Left kidney (tissue), 1 donor: ENCODE measurements at regions not wholly inside any gene's neighbourhood (a gene's known extent, or its start where the extent isn't known, plus 50 kb on each side); places are given as distances from the start of the nearest gene placed in this dataset.

Experiments used
- DNase-seq: peaks from one replicate; pipeline ENCODE4 v3.0.0-alpha.2; 2013

DNA sequence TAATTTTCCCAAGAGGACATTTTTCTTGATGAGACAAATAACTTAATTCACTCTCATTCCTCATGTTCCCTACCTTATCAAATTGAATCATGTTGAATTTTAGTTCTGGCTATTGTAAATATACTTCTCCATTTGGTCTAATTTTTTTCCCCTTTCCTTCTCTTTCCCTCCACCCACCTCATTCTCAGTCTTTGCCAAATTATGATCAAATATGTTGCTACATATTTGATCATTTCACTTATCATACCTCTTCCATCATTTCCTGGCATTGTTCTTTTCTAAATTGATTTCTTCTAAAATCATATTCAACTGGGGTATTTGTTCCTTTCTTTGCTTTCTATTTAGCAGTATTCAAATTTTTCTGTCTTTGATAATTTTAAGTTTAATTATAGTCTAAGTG lies 52.3 kb downstream of the HDGFL1 start:
- DNase-seq = no peak

DNA sequence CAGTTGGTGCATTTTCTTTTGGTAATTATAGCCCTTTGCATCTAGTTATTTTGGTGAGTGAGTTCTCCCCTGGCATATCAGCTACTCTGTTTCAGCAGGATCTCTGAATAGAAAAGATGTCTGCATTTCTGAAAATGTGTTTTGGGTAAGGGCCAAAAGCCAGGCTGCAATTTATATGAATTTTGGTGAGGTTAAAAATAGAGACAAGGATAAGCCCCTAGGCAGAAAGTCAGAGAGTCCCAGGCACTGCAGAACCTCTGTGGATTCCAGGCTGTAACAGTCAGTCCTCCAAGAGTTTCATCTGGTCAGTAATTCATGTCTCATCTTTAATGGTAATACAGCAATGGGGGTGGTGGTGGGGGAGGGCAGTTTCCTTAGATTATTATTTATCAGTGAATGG lies 53.0 kb downstream of the HDGFL1 start:
- DNase-seq = no peak

- no peak for DNase-seq
Measured at GRCh38 chr6:22622813-22623212, 53.4 kb downstream of the HDGFL1 start.

DNA sequence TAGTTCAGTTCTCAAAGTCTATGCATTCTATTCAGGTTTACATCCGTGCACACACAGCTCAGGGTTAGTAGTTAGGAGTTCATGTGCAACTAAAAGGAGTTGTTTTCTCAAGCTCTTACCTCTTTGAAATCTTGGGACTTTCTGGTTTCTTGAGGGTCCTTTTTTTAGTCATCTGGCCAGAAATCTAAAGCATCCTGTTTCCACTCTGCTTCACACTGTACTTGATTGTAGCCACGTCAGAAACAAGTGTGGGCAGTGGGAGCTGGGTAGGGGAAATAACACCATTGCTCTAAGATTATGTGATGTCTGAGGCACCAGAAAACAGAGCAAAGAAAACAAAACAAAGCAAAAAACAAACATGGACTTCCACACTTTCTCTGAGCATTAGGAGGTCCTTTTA lies 58.3 kb downstream of the HDGFL1 start:
- no peak for DNase-seq

DNA sequence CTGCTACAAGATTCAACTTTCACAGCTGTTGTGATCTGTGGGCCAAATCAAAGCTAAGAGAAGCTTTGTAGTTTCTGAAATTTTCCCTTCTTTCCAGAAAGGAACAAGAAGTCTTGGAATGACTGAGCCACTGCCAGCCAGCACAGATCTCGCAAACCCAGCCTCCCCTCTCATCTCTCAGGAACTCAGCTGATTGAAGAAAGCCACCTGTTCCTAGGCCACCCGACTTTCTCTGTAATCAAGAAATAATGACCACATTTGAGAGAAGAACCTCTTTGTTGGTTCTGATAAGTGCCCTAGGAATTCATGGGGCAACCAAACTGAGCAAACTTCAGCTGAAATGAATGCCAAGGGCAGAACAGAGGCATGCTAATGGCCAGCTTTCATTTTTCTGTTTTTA lies 61.7 kb downstream of the HDGFL1 start:
- no peak for DNase-seq

- DNase-seq = no peak
Measured at GRCh38 chr6:22632581-22633145, 63.3 kb downstream of the HDGFL1 start.

GRCh38 chr6:22636452-22636851 lies 67.1 kb downstream of the HDGFL1 start:
- DNase-seq = no peak

- no peak for DNase-seq
Measured at GRCh38 chr6:22637782-22638181, 68.4 kb downstream of the HDGFL1 start.

GRCh38 chr6:22638320-22638719 lies 69.0 kb downstream of the HDGFL1 start:
- no peak for DNase-seq

DNA sequence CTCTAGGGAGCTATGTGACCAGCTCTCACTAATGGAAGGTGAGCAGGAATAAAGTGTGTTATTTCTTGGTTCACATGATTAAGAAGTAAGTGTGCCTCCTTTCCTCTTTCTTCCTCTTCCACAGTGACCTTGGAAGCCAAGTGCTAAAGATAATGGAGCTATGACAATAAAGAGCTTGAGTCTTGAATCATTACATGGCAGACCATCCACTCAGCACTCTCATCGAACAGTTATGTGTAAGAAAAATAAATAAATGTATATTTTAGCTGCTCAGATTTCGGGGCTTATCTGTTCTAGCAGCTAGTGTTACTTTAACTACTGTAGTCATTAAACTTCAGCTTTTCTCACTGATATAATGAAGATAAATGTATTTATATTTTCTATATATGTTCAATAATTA lies 72.9 kb downstream of the HDGFL1 start:
- no peak for DNase-seq

- no peak for DNase-seq
Measured at GRCh38 chr6:22643780-22644179, 74.4 kb downstream of the HDGFL1 start.

DNA sequence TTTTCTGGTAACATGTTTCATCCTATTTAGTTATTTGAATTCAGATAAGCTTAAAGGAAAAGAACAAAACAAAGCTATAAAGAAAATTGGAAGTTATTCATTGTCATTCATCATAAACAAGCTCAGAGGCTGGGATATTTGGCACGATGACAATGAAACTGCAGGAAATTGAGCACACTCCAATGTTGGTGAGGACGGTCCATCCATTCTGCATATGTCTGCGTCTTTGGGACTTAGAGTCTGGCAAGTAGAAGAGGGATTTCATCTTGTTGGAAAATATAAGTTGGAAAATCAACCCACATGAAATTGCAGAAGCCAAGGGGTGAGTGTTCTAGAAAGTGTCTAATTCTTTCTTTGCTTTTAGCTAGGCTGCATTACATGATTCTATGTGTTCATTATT lies 78.4 kb downstream of the HDGFL1 start:
- no peak for DNase-seq

DNA sequence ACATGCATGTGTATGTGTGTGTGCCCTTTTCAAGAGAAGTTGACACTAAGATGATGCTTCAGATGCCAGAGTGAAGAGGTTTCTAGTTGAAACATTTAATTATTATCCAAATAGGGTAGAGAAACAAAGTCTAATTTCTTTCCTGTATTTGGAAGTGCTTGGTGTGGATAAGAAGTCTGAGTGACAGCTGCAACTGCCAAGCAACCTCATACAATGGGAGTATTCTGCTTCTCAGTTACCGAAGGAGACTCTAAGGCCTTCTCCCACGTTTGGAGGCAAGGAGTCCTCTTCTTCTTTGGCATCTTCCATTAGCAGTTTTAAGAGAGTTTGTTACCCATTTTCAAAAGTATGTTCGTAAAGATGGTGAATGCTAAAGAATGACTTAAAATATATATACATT lies 82.4 kb downstream of the HDGFL1 start:
- no peak for DNase-seq

GRCh38 chr6:22653980-22654610 lies 84.7 kb downstream of the HDGFL1 start:
- no peak for DNase-seq

DNA sequence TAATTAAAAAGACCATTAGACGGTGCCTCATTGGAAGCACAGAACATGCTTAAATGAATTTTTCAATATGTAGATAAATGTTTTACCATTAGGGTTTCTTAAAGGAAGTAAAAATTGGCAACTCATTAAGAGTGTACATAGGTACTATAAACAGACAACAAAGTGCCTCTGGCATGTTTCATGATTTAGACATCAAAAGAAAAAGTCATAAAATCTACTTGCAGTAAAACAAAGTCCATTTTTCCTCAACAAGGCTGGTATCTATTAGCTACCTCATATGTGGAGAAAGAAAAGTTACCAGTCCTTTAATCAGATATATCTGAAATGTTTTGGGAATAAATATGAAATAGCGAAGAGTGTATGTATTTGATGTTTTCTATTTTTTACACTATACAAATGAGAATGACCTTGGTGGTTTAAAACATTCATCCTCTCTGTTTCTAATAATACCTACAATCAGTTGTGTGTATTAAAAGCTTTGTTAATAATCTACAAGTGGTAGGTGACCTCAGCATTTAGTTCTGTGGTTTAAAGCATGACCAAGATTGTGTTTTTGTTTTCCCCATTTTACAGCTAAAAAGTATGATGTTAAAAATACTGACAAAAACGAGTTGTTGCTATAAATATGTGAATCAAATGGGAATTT lies 87.5 kb downstream of the HDGFL1 start:
- no peak for DNase-seq

- DNase-seq = no peak
Measured at GRCh38 chr6:22657352-22657980, 88.1 kb downstream of the HDGFL1 start.

DNA sequence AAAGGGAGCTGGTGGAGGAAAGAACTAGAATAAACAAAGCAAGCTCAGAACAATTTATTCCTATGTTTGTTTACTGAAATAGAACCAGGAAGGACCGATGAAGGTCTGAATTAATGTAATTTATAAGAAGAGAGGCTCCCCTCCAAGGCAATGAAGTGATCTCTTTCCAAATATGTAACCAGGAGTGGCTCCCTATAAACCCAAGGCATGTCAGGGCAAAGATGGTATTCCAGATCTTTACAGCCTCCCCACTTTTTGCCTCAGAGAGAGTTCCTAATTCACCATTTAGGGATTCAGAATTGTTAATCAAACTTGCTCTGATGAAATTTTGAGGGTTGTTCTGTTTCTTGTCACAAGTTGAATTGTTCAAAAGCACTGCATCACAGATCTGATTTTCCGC lies 88.8 kb downstream of the HDGFL1 start:
- no peak for DNase-seq

DNA sequence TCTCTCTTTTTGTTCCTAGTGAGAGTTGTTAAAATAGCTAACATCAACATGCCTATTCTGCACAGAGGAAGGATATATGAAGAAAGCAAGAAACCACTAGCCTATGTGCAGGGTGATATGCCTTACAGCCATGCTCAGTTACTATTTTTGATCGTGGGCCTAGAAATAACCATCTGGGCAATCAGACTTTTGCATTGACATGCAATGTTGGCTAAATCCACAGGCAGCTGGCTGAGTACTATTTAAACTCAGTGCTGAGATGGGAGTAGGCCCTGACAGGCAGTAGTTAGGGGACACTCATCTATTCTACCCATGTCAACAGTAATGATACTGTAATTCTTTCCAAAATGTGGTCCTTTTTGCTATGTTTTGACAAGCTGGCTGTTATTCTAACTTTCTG lies 89.6 kb downstream of the HDGFL1 start:
- DNase-seq = no peak

GRCh38 chr6:22664968-22665367 lies 95.6 kb downstream of the HDGFL1 start:
- DNase-seq = no peak

- no peak for DNase-seq
Measured at GRCh38 chr6:22666021-22666420, 96.7 kb downstream of the HDGFL1 start.

DNA sequence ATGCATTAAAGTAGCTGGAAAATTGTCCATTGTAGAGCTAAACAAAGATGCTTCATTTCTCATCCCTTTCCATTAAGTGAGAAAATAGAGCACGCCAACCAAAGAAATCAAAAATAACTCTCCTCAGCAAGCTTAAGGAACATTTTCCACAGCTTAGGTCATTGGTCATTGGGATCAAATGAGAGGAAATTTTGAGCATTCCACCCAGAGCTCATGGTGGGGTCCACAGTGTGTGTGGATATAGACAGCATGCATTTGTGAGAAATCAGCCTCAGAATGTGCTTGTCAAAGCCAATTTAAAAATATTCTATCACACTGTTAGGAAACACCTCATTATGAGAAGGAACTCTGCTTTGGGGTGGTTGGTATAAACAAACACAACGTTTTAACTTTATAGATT lies 97.2 kb downstream of the HDGFL1 start:
- DNase-seq = no peak

DNA sequence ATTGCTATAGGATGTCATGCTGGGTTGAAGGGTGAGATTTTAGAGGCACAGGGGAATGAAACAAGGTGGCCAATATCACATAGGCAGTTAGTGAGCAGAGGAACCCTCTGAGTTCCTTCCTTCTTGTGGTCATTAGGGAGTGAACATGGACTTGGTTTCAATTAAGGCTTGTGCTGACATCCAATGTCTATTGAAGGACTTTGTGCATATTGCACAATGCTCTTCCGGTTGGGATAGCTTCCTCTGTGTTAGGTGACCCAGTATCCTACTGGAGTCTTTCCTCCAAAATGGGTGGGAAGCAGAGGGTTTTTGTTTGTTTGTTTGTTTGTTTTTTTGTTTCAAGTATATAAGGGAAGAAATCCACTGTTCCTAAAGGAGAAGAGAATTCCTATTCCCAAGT lies 98.5 kb downstream of the HDGFL1 start:
- no peak for DNase-seq

DNA sequence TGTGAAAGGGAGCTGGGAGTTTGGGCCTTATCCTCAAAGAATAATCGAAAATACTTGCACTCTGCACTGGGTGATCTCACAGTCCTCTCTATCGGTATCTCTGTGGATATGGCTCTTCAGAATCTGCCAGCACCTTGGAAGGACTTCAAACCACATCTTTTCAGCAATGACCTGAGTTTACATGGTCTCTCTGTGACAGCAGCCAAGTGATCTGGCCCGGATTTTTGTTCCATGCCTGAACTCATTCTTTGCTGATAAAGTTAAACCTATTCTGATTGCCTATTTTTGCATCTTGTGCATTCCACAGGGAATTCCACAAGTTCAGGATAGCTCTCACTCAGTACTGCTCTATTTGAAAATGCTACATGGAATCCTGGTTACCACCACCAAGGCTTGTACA lies 98.9 kb downstream of the HDGFL1 start:
- no peak for DNase-seq

DNA sequence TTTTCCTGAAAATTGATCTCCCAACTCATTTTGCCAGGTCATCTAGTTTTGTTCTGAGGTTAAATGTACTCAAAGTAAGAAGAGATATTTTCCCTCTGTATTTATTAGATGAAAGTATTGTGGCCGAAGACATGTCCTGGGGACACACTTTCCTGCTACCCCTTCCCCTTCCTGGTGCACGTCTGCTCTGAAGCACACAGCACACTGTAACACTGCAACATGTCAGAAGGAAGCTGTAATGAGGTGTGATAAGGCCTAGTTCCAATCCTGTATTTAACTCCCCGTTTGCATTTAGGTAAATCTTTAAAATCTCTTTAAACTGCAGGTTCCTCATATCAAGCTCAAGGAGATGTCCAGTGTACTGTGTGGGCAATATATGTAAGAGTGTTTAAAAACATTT lies 99.4 kb downstream of the HDGFL1 start:
- no peak for DNase-seq
